C1 segment of cervical spinal cord (tissue), 14 donors: ENCODE measurements at regions not wholly inside any gene's neighbourhood (a gene's known extent, or its start where the extent isn't known, plus 50 kb on each side); places are given as distances from the start of the nearest gene placed in this dataset.
A peak's percentile ranks its signal among the peaks of the same experiment; 100 is the strongest.

ENCODE experiments used
- DNase-seq, 14 donors: peaks; one replicate each; lab custom pipeline; 2025; lab: John Stamatoyannopoulos, UW

DNA sequence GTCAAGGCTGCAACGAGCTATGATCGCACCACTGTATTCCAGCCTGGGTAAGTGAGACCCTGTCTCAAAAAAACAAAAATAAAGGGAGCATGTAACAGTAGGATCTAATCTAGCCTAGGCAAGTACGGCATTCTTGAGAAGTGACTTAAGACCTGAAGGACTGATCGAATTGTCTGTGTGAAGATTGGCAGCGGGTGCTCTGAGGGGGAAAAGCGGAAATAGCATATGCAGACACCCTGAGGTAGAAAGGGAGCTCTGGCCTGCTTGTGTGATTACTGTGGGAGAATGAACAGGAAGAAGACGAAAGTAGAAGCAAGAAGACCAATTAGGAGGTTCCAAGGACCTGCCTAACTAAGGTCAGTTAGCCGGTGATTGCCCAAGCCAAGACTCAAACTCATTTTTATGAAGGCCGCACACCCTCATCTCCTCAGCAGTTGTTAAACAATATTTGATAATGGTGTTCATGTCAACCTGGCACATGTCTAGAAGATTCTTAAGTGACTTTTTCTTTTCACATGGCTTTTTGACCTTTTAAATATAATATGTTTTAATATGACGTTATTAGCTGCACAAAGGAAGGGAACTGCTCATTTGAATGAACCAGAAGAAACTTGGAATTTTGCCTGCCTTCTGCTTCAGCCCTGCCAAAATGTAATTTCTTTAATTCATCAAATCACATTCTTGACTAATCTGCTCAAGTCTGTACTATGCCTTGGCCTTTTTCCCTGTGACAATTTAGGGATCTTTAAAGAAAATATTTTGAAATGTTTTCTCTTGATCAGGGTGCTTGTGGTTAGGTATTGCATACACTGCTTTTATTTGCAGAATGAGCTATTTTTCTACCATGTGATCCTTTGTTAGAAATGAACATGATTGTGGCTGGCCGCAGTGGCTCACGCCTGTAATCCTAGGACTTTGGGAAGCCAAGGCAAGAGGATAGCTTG is 289.2 kb upstream of the DMRT1 start:
- DNase-seq, result no peak

DNA sequence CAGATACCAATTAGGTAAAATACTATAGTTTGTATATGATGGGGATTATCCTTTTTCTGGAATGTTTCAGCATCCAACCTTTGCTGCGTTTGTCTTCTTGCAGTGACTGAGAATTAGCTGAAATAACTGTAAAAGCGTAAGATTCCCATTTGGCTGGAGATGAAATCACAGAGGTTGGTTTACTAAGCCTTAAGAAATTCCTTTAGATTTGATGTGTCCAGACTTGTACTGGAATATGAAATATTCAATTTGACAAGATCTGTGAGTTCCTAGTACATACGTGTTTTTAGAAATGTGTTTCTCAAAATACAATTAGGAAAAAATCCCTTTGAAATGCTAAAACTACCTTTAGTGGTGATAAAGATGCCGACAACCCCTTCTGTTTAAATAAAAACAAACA is 286.0 kb upstream of the DMRT1 start:
- DNase-seq, result no peak

DNA sequence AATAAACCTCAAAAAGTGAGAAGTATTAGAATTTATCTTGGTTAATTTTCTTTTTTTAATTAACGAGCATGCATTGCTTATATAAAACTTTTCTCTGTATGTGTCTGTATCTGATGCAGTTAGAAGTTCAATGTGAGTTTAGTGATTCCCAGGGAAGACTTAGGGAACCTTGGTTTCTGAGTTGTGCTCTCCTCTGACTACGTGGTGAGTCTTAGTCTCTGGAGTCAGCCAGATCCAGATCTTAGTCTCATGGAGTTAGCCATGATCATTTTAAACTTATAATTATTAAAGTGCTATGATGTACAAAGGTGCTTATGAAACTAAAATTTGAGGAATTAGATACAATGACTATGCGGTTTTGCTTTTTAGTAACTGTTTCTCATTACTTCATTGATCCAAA is 285.3 kb upstream of the DMRT1 start:
- DNase-seq, result no peak

DNA sequence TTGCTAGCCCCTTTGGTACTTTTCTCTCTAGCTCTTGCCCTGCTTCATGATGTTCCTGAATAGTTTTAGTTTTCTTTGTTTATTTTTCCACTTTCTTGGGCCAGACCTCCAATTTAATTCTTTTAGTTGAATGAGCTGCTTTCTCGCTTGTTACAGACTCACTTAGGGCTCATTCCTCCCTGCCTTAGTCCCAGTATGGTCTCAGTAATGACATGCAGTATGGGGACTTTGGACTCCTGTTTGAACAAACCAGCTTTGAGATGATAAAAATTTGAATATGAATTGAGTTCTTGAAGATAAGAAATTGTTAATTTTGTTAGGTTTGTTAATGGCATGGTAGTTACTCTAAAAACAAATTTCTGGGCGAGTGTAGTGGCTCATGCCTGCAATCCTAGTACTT is 284.8 kb upstream of the DMRT1 start:
- no peak for DNase-seq

DNA sequence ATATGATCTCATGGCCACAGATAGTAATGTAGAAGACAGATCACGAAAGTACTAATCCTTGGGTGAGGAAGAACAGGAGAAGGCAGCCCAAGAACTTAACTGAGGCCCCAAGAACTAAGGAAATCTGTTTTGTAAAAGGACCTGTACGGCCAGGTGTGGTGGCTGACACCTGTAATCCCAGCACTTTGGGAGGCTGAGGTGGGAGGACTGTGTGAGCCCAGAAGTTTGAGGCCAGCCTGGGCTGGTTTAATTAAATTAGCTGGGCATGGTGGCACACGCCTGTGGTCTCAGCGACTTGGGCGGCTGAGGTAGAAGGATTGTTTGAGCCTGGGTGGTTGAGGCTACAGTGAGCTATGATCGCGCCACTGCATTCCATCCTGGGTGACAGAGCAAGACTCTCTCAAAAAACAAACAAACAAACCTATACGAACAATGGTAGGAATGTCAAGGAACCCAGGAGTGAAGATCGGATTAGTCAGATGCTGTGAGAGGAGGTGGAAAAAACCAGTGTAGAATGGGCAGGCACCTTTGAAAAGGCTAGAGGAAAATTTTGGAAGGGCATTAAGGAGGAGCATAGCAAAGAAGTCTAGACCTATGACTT is 283.8 kb upstream of the DMRT1 start:
- DNase-seq, result no peak

DNA sequence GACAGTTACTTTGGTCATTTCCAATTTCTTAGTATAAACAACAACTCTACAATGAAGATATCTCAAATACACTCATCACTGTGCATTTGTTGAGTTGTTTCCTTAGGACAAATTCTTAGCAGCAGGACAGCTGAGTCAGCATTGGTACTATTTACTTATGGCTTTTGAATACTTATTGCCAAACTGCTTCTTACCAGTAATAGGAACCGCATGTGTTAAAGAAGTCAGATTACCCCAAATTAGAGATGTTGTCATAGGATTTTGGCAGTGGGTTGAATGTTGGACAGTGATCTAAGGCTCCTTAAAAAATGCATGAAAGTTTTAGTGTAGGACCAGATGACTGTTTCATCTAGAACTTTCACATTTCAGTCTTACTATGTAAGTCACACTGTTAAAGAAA is 280.1 kb upstream of the DMRT1 start:
- DNase-seq, result no peak

DNA sequence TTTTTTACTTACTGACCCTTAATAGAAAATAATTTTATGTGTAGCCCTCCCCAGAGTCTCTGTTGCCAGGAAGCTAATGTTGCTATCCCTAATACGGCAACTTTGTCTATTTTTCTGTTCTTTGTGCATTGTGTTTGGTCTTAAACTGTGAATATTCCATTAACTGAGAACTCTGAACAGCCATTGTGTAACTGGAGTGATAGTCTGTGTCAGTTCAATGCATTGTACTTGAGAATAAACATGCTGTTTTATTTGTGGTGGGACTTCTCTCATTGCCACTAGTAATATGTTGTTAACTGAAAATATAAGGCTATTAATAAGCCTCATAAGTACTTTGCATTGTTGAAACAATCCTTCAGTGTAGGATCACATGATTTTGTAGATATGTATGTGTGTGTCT is 278.3 kb upstream of the DMRT1 start:
- DNase-seq, result no peak

DNA sequence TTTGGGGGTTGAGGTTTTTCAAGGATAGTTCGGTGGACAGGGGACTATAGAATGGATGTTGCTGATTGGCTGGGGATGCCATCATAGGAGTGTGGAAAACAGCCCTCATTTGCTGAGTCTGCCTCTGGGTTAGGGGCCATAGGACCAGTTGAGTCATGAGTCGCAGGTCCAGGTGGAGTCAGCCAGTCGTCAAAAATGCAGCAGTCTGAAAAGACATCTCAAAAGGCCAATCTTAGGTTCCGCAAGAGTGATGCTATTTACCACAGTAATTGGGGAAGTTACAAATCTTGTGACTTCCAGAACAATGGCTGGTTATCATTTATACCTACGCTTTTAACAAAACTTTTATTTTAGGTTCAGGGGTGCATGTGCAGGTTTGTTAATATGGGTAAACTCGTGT is 276.0 kb upstream of the DMRT1 start:
- no peak for DNase-seq

DNA sequence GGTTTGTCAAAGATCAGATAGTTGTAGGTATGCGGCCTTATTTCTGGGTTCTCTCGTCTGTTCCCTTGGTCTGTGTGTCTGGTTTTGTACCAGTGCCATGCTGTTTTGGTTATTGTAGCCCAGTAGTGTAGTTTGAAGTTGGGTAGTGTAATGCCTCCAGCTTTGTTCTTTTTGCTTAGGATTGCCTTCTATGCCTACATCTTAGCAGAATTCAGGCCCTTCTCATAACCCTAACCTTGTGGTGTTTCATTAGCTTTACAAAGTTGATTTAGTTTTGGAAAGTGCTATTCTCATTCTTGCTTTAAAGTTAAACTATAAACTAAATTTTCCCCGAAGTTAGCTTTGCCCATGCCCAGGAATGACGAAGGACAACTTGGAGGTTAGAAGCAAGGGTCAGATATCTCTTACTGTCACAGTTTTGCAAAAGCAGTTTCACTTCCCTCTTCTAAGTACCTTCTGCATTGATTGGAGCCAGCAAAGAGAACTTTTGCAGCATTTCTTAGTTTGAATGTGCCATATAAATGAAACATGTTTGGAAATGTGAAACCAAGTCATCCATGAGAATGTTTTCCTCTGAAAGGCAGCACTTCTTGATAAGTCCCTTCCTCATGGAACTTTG is 274.3 kb upstream of the DMRT1 start:
- no peak for DNase-seq

DNA sequence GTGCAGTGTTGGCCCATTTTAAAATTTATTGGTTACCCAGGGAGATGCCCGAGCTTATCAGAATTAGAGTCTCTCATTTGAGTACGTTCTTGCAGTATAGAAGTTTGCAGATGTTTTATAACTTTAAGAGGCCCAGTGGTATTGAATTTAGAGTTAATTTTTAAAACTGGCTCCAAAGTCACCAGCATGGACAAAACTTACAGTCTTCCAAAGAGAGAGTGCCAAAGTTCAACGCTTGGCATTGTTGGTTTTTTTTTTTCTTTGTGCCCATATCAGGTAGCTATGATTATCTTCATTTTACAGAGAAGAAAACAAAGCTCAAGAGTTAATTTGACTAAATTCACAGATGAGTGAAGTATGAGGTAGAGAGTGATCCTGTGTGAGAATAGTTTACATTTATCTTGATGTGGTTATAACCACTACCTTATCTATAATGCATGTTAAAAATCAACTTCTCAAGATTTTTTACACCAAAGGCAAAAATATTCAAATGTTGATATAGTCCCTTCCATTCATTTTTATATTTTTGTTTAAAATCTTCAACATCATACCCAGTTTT is 273.7 kb upstream of the DMRT1 start:
- DNase-seq, result no peak

DNA sequence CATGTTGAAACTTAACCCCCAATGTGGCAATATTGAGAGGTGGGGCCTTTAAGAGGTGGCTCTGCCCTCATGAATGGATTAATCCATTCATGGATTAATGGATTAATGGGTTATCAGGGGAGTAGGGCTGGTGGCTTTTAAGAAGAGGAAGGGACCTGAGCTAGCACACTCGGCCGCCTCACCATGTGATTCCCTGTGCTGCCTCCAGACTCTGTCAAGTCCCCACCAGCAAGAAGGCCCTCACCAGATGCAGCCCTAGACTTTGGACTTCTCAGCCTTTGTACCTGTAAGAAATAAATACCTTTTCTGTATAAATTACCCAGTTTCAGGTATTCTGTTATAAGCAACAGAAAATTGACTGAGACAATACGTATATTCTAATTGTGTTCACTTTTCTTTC is 272.2 kb upstream of the DMRT1 start:
- no peak for DNase-seq

DNA sequence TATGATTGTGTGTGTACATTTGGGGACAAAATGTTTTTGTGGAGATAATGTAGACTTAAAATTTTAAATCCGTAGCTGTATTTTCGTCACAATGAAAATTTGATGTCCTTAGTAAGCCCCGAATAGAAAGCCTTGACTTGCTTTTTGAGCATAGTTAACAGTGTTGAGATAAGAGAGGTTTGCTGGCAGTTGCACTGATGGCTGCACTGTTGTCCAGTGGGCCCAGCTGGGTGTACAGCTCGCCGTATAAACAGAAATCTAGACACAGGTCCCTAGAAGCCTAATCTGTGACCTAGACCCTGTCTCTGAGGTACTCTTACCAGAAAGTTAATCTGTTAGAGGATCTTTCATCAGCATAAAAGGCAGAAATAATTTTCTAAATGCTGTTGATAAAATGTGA is 271.3 kb upstream of the DMRT1 start:
- DNase-seq, result peak in 1 of 14 donors; percentile 22

DNA sequence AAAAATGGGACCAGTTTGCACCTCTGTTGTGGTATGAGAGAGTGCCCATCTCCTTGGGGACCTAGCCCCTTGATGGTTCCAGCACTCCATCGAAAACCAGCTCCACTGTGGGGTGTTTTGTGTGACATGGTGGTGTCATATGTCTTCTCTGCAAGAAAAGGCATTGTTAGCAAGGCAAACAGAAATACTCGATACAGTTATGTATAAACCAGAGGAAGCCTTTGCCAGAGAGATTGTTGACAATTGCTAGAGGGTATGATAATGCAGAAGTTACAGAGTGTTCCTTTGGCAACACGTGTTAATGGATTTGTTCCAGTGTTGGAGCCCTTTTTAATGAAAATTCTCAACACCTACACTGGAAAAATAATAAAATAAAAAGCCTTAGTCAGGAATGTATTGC is 270.4 kb upstream of the DMRT1 start:
- peak in 1 of 14 donors; percentile 31 for DNase-seq

DNA sequence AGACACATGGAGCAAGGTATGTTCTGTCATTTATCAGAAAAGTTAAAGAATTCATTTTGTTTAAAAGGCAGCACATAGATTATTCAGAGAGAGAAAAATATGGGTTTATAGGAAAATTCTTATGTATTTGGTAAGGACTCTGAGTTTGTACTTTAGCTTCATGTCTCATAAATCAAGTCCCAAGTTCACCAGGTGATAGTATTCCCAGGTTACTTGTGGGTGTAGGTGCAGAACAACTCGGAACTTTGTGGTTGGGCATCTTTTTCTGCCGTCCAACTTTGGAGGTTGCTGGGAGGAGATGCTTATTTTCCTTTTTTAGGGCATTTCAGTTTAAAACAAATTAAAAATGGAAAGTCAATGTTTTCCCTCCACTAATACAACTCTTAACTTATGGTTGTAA is 269.8 kb upstream of the DMRT1 start:
- DNase-seq, result no peak

DNA sequence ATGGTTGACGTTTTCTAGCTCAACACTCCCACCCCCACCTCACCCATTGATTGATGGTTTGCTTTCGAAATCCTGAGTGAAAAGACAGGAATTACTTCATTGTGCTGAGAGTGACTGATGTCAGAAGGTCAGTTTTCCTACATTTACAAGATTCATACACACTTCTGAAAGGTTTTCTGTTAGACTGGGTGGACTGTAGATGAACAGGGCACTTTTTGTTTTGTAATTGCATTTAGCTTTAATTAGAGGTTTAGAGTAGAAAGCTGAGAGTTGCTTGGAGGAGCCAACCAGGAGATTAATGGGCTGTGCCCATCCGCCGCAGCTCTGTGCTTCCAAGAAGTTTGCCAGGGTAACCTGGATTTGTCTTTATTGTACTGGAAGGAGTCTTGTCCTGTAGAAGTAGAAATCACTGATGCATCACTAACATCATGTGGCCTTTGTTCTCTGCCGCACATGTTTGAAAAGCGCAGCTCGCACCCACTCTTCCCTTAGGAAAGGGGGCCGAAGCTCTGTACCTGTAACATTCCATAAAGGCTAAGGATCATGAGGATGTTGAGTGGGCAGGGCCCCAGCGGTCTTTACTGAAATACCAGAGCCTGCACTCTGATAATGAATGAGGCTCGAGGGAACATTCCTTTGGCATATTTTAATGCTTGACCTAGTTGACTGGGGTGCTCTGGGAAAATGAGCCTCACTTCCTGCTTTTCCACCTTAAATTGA is 267.6 kb upstream of the DMRT1 start:
- DNase-seq, result peak in 4 of 14 donors; percentile 20 to 41 (median 33)

DNA sequence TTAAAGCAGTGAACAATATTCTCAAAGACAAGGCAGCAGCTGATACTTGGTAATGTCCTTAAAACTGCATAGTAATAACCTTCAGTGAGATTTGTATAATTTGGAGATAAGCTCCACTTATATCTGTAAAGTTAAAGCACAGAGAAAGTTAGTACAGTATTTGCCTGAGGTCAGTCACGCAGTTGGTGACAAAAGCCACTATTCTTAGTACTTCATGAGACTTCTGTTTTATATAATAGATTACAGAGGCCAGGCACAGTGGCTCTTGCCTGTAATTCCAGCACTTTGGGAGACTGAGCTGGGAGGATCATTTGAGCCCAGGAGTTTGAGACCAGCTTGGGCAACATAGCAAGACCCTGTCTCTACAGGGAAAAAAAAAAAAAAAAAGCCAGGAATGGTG is 266.4 kb upstream of the DMRT1 start:
- DNase-seq, result no peak

DNA sequence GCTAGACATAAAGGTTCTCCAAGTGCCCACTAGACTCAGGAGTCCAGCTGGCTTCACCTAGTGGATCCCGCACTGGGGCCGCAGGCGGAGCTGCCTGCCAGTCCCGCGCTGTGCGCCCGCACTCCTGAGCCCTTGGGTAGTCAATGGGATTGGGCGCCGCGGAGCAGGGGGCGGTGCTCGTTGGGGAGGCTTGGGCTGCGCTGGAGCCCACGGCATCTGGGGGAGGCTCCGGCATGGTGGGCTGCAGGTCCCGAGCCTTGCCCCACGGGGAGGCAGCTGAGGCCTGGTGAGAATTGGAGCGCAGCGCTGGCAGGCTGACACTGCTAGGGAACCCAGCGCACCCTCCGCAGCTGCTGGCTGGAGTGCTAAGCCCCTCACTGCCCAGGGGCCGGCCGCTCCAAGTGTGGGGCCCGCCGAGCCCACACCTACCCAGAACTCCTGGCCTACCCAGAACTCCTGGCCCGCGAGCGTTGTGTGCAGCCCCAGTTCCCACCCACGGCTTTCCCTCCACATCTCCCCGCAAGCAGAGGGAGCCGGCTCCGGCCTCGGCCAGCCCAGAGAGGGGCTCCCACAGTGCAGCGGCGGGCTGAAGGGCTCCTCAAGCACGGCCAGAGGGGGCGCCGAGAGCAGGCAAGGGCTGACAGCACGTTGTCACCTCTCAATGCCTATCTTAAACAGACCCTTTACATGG is 260.7 kb upstream of the DMRT1 start:
- DNase-seq, result no peak

DNA sequence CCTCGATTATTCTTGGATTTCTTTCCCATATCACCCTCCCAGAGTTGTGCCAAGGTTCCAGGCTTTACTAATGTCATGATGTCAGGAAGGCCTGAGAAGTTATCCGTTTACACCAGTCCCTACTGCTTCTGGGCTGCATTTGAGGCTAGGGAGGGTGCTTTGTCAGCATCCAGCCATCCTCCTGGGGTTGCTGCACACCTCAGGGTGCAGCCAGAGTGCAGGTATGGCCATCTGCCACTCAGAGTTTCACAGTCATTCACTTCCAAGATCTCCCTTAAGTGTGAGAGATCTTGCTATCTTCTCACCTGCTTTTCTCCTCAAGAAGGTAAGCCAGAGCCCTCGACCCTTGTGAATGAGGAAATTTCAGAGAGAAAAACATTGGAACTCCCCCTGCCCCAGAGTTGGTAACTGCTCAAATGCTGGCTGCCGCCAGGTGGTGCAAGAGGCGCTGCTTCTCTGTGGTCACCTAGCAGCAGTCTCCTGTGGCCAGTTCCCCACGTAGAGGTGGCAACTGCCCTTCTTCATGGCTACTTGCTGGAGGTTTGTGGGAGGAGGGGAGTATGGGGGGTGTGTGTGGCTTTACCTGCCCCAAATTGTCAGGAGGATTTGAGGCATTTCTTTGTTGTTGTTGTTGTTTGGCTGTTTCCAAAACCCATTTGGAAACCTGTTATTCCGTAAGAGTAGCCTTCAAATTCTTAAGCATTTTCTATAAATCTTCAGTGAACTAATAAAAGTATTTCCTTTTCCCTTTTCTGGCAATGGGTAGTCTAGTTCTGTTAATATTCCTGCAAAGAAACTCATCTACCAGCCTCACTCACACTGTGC is 259.6 kb upstream of the DMRT1 start:
- no peak for DNase-seq

DNA sequence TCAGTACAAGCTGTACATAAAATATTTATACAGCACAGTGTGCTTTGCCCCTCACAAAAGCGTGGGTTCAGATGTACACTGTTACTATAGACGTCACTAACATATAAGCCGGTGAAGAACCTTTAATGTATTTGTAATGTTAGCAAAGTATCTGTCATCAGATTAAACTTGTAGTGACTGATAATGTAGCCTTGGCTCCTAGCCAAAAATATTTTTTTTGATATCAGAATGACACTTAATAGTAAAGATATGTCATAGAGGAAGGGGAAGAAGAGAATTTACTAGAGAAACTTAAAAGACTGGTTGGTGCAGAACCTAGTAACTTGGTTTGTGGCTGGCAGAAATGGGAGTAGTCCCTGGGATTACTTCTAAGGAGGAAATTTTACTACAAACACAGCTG is 258.7 kb upstream of the DMRT1 start:
- no peak for DNase-seq

DNA sequence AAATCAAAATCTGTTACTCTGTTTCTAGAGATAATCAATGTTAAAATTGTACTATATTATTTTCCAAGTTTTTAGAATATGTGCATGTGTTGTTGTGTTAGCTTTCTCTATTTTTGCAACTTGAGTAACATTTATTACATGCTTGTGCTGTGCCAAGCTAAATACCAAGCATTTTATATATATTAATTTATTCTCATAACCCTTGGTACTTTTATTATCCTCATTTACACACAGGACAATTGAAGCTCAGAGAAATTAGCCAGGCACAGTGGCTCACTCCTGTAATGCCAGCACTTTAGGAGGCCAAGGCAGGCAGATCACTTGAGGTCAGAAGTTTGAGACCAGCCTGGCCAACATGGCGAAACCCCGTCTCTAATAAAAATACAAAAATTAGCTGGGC is 254.0 kb upstream of the DMRT1 start:
- DNase-seq, result no peak
